Right lobe of liver (tissue), 6 donors: ENCODE measurements at regions not wholly inside any gene's neighbourhood (a gene's known extent, or its start where the extent isn't known, plus 50 kb on each side); places are given as distances from the start of the nearest gene placed in this dataset.

Source experiments
- ATAC-seq, 4 donors: fragments of 200-7000 bp; cut with Tn5 transposase; one replicate each; pipeline ENCODE4 v1.9.1; 2020; ENCODE audit warnings: mild to moderate bottlenecking in 4 of 4, moderate library complexity in 4 of 4
- DNase-seq, 3 donors: peaks; one replicate each; pipeline ENCODE4 v3.0.0-alpha.2; 2020
- H3K27ac ChIP-seq, 3 donors: fragments of 200-600 bp; one replicate each; pipeline ENCODE4 v1.8.0; 2022
- H3K27me3 ChIP-seq, 2 donors: fragments of 200-600 bp; one replicate each; pipeline ENCODE4 v1.8.0; 2022
- H3K36me3 ChIP-seq, 4 donors: fragments of 200-600 bp; sonication (generic) in 1 of 4; one replicate each; pipeline versions ENCODE4 v1.5.1 to v1.8.0; 2017 to 2022; ENCODE audit warnings: control low read depth in 1 of 4
- H3K4me1 ChIP-seq, 4 donors: fragments of 200-600 bp; sonication (generic) in 1 of 4; one replicate each; pipeline versions ENCODE4 v1.5.1 to v1.8.0; 2017 to 2022; ENCODE audit warnings: control low read depth in 1 of 4
- H3K4me3 ChIP-seq, 3 donors: fragments of 200-600 bp; one replicate each; pipeline ENCODE4 v1.8.0; 2022
- H3K9me3 ChIP-seq, 4 donors: fragments of 200-600 bp; sonication (generic) in 1 of 4; one replicate each; pipeline versions ENCODE4 v1.5.1 to v1.8.0; 2017 to 2022; ENCODE audit warnings: control low read depth in 1 of 4
- POLR2A ChIP-seq: fragments of 450-650 bp; IDR thresholded peaks from one replicate; pipeline ENCODE4 v1.6.1; 2017; ENCODE audit warnings: antibody characterized with exemption, mild to moderate bottlenecking
- WGBS: methylation state at CpG from one replicate; pipeline ENCODE4 v1.1.6; 2018; ENCODE audit warnings: low coverage, low lambda C conversion rate; ENCODE audit not compliant: insufficient coverage; ENCODE audit errors: missing lambda C conversion rate; 5-methylcytosine and 5-hydroxymethylcytosine counted together
- intact Hi-C, 2 donors: fragments of 100-400 bp; cut with DNase I; formaldehyde crosslinking; loops; one replicate each; pipeline versions ENCODE4 v1.11.2 to v1.14.1; 2022
- TF ChIP-seq, protein P1 (sequence below), 4 donors: fragments of 200-600 bp in 3 of 4; fragments of 450-650 bp in 1 of 4; IDR thresholded peaks; one replicate each; pipeline versions ENCODE4 v1.5.1 to v1.8.0; 2016 to 2022; ENCODE audit warnings: antibody characterized with exemption in 4 of 4, mild to moderate bottlenecking in 2 of 4
- donor health status: DM: no; HTN: yes; CAD: no.
- donor health status: DM: no; HTN: no; CAD: no.
- donor health status: DM: no; HTN: no; CAD: no.
- donor health status: DM: no; HTN: yes; CAD: no.
- donor health status: DM: no; HTN: yes; CAD: no.

DNA sequence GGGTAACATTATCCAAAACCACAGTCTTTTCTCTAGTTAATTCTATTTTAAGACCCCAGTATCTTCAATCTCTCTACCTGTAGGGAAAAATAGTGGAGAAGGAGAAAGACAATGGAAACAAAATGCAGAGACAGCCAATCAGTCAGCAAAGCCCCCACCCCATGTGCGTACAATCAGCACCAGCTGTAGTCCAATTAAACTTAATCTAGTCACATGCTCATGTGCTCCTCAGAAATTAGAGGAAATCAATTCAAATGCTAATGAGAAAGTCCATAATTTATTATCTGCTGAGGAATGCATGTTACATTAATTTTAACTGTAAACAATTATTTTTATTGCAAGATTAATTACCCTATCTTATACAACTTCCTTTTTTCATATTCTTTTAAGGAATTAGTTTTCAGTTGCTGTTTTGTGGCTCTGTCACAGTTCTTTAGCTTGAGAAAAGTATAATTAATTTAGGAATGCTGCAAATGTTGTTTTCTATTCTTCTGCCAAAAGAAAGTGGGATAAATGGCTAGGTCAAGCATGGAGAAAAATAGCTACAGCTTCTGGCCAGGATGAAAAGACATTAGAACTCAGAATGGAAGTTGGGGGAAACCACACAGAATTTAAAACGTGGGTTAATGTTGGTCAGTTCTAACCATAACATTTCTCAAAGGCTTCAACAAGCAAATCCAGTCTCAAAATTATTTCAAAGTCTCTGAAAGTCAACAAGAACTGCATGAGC lies 232.4 kb upstream of the HNRNPA3 start:
- H3K4me1 ChIP-seq = no peaks in the 10 kb centered on the region

DNA sequence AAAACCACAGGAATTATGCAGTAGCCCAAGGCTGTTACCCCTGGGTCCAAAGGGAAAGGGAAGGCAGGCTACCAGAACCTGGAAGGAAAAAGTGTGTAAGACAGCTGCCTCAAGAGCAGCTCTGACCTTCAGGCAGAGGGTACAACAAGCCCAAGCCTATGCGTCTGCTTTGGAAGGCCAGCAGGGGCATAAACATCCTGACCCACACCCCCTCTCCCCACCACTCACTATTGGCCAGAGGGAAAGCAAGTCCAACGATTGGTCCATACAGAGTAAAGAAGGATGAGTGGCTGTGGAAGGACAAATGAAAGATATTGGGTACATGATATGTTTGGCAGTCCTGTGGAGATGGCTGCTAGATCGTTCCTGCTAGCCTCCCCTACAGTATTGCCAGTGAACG lies 227.6 kb upstream of the HNRNPA3 start:
- Histone ChIP-seq H3K4me1 (no peaks in the 10 kb centered on the region), H3K36me3 (no peaks in the 10 kb centered on the region), H3K9me3 (no peaks in the 10 kb centered on the region), H3K4me3 (no peak overlapping the region), H3K27ac (no peak overlapping the region), H3K27me3 (no peaks in the 10 kb centered on the region)
- ATAC-seq = no peak
- no peak for DNase-seq
- no peak for TF ChIP-seq POLR2A
- TF ChIP-seq, protein P1, sequence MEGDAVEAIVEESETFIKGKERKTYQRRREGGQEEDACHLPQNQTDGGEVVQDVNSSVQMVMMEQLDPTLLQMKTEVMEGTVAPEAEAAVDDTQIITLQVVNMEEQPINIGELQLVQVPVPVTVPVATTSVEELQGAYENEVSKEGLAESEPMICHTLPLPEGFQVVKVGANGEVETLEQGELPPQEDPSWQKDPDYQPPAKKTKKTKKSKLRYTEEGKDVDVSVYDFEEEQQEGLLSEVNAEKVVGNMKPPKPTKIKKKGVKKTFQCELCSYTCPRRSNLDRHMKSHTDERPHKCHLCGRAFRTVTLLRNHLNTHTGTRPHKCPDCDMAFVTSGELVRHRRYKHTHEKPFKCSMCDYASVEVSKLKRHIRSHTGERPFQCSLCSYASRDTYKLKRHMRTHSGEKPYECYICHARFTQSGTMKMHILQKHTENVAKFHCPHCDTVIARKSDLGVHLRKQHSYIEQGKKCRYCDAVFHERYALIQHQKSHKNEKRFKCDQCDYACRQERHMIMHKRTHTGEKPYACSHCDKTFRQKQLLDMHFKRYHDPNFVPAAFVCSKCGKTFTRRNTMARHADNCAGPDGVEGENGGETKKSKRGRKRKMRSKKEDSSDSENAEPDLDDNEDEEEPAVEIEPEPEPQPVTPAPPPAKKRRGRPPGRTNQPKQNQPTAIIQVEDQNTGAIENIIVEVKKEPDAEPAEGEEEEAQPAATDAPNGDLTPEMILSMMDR (IDR thresholded peaks at IDR 0.05) = no peak
- WGBS = 51% methylated on average over 4 of the region's 4 CpGs
- intact Hi-C loops = no loop called here

More for the DNA sequence above, 232.4 kb upstream of the HNRNPA3 start:
- no peak for DNase-seq
- Histone ChIP-seq H3K27ac (no peak overlapping the region), H3K36me3 (no peaks in the 10 kb centered on the region), H3K27me3 (no peaks in the 10 kb centered on the region), H3K9me3 (no peaks in the 10 kb centered on the region), H3K4me3 (no peak overlapping the region)
- ATAC-seq = no peak
- intact Hi-C loops = no loop called here
- TF ChIP-seq, protein P1 (IDR thresholded peaks at IDR 0.05) = no peak
- TF ChIP-seq POLR2A = no peak
- 30% methylated on average over 2 of the region's 2 CpGs for WGBS

DNA sequence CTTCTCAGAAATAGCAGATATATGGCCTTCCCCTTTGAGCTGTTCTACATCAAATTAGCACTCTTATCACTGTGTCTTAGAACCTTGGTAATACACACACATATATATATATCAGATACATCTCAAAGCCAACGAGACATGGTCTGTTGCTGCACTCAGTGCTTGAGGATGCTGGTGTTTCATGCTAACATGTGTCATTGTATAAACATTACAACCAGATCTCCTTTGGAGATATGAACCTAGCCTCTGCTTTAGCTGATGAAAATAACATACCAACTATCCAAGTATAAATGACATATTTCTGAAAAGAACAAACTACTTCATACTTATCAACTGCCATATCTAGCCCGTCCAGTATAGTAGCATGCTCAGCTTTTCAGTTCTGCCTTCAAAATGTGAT lies 226.7 kb upstream of the HNRNPA3 start:
- no peak for DNase-seq
- H3K27me3 ChIP-seq = no peaks in the 10 kb centered on the region

DNA sequence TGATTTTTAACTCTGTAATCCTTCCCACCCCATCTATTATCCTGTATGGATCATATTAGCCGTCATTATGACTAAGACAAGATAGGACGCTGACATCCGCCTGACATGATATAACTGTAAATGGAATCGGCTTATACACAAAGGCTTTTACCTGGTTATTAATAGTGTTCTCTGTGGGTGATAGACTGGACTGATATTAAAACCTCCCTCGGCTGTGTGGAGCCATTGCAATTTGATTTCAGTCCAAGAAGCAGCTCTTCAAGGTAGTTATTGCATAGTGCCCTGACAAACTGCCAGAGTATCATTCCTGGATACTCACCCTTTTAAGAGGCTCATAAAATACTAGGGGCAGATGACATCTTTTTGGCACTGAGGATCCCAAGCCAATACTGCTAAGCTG lies 226.1 kb upstream of the HNRNPA3 start:
- Histone ChIP-seq H3K36me3 (no peaks in the 10 kb centered on the region), H3K27ac (no peak overlapping the region), H3K27me3 (no peaks in the 10 kb centered on the region), H3K9me3 (no peaks in the 10 kb centered on the region), H3K4me3 (no peak overlapping the region), H3K4me1 (no peaks in the 10 kb centered on the region)
- no peak for ATAC-seq
- DNase-seq = no peak
- intact Hi-C loops = no loop called here
- TF ChIP-seq, protein P1 (IDR thresholded peaks at IDR 0.05) = no peak
- TF ChIP-seq POLR2A = no peak
- WGBS = 71% methylated on average over 5 of the region's 5 CpGs

More for the DNA sequence above, 226.7 kb upstream of the HNRNPA3 start:
- Histone ChIP-seq H3K4me3 (no peak overlapping the region), H3K36me3 (no peaks in the 10 kb centered on the region), H3K9me3 (no peaks in the 10 kb centered on the region), H3K4me1 (no peaks in the 10 kb centered on the region), H3K27ac (no peak overlapping the region)
- 53% methylated on average over 2 of the region's 2 CpGs for WGBS
- intact Hi-C loops = no loop called here
- TF ChIP-seq, protein P1 (IDR thresholded peaks at IDR 0.05) = no peak
- no peak for TF ChIP-seq POLR2A
- no peak for ATAC-seq
